OCI-LY1 (cell line): ENCODE measurements at regions not wholly inside any gene's neighbourhood (a gene's known extent, or its start where the extent isn't known, plus 50 kb on each side); places are given as distances from the start of the nearest gene placed in this dataset.

ENCODE experiments used
- H2AFZ ChIP-seq: fragments of 200-600 bp; sonication (generic), shearing (Covaris generic); 2 replicates; pipeline ENCODE4 v1.6.0; 2014; ENCODE audit warnings: antibody characterized with exemption, mild to moderate bottlenecking, low read length
- H3F3A ChIP-seq: fragments of 200-600 bp; sonication (generic), shearing (Covaris generic); 2 replicates; pipeline ENCODE4 v1.6.0; 2014; ENCODE audit warnings: mild to moderate bottlenecking, antibody characterized with exemption, low read length, moderate library complexity; ENCODE audit not compliant: insufficient read depth
- H3K27ac ChIP-seq: fragments of 200-600 bp; sonication (generic); 2 replicates; pipeline ENCODE4 v1.5.1; 2014; ENCODE audit warnings: low read length, mixed run types, mild to moderate bottlenecking, low read depth; ENCODE audit not compliant: poor library complexity, severe bottlenecking
- H3K27me3 ChIP-seq: fragments of 200-600 bp; sonication (generic); 2 replicates; pipeline ENCODE4 v1.6.0; 2014; ENCODE audit warnings: antibody characterized with exemption, mild to moderate bottlenecking, low read length, moderate library complexity; ENCODE audit not compliant: insufficient read depth
- H3K36me3 ChIP-seq: fragments of 200-600 bp; sonication (generic); 2 replicates; pipeline ENCODE4 v1.6.1; 2014; ENCODE audit warnings: mild to moderate bottlenecking, antibody characterized with exemption, low read length, moderate library complexity, mixed read lengths; ENCODE audit not compliant: insufficient read depth
- H3K4me1 ChIP-seq: fragments of 200-600 bp; sonication (generic); 2 replicates; pipeline ENCODE4 v1.5.1; 2014; ENCODE audit warnings: mild to moderate bottlenecking, low read length, moderate library complexity; ENCODE audit not compliant: insufficient read depth, severe bottlenecking
- H3K4me2 ChIP-seq: fragments of 200-600 bp; sonication (generic), shearing (Covaris generic); 2 replicates; pipeline ENCODE4 v1.6.1; 2014; ENCODE audit warnings: low read length
- H3K4me3 ChIP-seq: fragments of 200-600 bp; sonication (generic); 2 replicates; pipeline ENCODE4 v1.5.1; 2014; ENCODE audit warnings: low read length, low read depth, mild to moderate bottlenecking, mixed read lengths; ENCODE audit not compliant: poor library complexity, severe bottlenecking
- H3K79me2 ChIP-seq: fragments of 200-600 bp; shearing (Covaris generic); 2 replicates; pipeline ENCODE4 v1.6.1; 2016; ENCODE audit warnings: mixed run types, low read length, mixed read lengths; ENCODE audit not compliant: insufficient read depth
- H3K9ac ChIP-seq: fragments of 200-600 bp; sonication (generic), shearing (Covaris generic); 2 replicates; pipeline ENCODE4 v1.6.1; 2014; ENCODE audit warnings: mild to moderate bottlenecking, low read length, mixed read lengths
- H3K9me2 ChIP-seq: fragments of 200-600 bp; sonication (generic), shearing (Covaris generic); 2 replicates; pipeline ENCODE4 v1.6.1; 2014; ENCODE audit warnings: low read depth, mild to moderate bottlenecking, low read length, mixed read lengths
- H3K9me3 ChIP-seq: fragments of 200-600 bp; shearing (Covaris generic); 2 replicates; pipeline ENCODE4 v1.6.1; 2014; ENCODE audit warnings: low read length, mixed read lengths
- H4K20me1 ChIP-seq: fragments of 200-600 bp; sonication (generic), shearing (Covaris generic); 2 replicates; pipeline ENCODE4 v1.6.0; 2016; ENCODE audit warnings: mild to moderate bottlenecking, low read length; ENCODE audit not compliant: insufficient read depth
- CTCF ChIP-seq: fragments of 200-600 bp; sonication (generic), shearing (Covaris generic); IDR thresholded peaks from 2 replicates; pipeline ENCODE4 v1.5.1; 2017; ENCODE audit warnings: mild to moderate bottlenecking, antibody characterized with exemption, low read length, moderate library complexity, mixed read lengths
- EZH2 ChIP-seq: fragments of 200-600 bp; sonication (generic), shearing (Covaris generic); IDR thresholded peaks from 2 replicates; pipeline ENCODE4 v1.8.0; 2017; ENCODE audit warnings: borderline replicate concordance, mixed run types, mild to moderate bottlenecking, antibody characterized with exemption, low read length, moderate library complexity, mixed read lengths

- no peak overlapping the region for H3K4me2 ChIP-seq
- no peaks in the 10 kb centered on the region for H3K36me3 ChIP-seq
These were observed 220.4 kb upstream of the RADX start for GRCh38 chrX:106391284-106391911.

GRCh38 chrX:106392346-106392745 lies 219.4 kb upstream of the RADX start:
- no peak overlapping the region for H3K9ac ChIP-seq
- no peaks in the 10 kb centered on the region for H4K20me1 ChIP-seq
- H3K4me3 ChIP-seq, result no peak overlapping the region
- H3K79me2 ChIP-seq, result no peaks in the 10 kb centered on the region
- no peak overlapping the region for H2AFZ ChIP-seq
- H3K4me2 ChIP-seq, result no peak overlapping the region
- TF ChIP-seq EZH2 (no peak), CTCF (no peak)
- no peaks in the 10 kb centered on the region for H3K36me3 ChIP-seq
- H3F3A ChIP-seq, result no peaks in the 10 kb centered on the region
- H3K27ac ChIP-seq, result no peak overlapping the region
- H3K27me3 ChIP-seq, result no peaks in the 10 kb centered on the region
- H3K9me3 ChIP-seq, result no peaks in the 10 kb centered on the region
- no peaks in the 10 kb centered on the region for H3K4me1 ChIP-seq
- no peaks in the 10 kb centered on the region for H3K9me2 ChIP-seq

More at GRCh38 chrX:106391284-106391911, 220.4 kb upstream of the RADX start:
- Histone ChIP-seq H3K27me3 (no peaks in the 10 kb centered on the region), H4K20me1 (no peaks in the 10 kb centered on the region), H3K9me2 (no peaks in the 10 kb centered on the region), H3K27ac (no peak overlapping the region), H3K4me3 (no peak overlapping the region), H3K9ac (no peak overlapping the region), H2AFZ (no peak overlapping the region), H3F3A (no peaks in the 10 kb centered on the region), H3K9me3 (no peaks in the 10 kb centered on the region), H3K4me1 (no peaks in the 10 kb centered on the region), H3K79me2 (no peaks in the 10 kb centered on the region)
- no peak for TF ChIP-seq EZH2
- TF ChIP-seq CTCF, result no peak

- H2AFZ ChIP-seq, result no peak overlapping the region
These were observed 213.8 kb upstream of the RADX start for GRCh38 chrX:106397788-106398538.

More at GRCh38 chrX:106397788-106398538, 213.8 kb upstream of the RADX start:
- TF ChIP-seq EZH2, result no peak
- TF ChIP-seq CTCF, result peak; percentile 26; the same call in 1 of the 2 replicates
- H3K4me3 ChIP-seq, result no peak overlapping the region
- no peaks in the 10 kb centered on the region for H3K27me3 ChIP-seq
- H3K36me3 ChIP-seq, result no peaks in the 10 kb centered on the region
- H3F3A ChIP-seq, result no peaks in the 10 kb centered on the region
- H3K9me2 ChIP-seq, result no peaks in the 10 kb centered on the region
- H3K4me1 ChIP-seq, result no peaks in the 10 kb centered on the region
- H3K9ac ChIP-seq, result no peak overlapping the region
- H4K20me1 ChIP-seq, result no peaks in the 10 kb centered on the region
- H3K4me2 ChIP-seq, result no peak overlapping the region
- H3K79me2 ChIP-seq, result no peaks in the 10 kb centered on the region
- no peak overlapping the region for H3K27ac ChIP-seq
- no peaks in the 10 kb centered on the region for H3K9me3 ChIP-seq
